CD1c-positive myeloid dendritic cell (primary cell): ENCODE measurements at regions not wholly inside any gene's neighbourhood (a gene's known extent, or its start where the extent isn't known, plus 50 kb on each side); places are given as distances from the start of the nearest gene placed in this dataset.

Source experiments
- DNase-seq: peaks from one replicate; pipeline ENCODE4 v3.0.0-alpha.2; 2016; ENCODE audit errors: extremely low spot score

DNA sequence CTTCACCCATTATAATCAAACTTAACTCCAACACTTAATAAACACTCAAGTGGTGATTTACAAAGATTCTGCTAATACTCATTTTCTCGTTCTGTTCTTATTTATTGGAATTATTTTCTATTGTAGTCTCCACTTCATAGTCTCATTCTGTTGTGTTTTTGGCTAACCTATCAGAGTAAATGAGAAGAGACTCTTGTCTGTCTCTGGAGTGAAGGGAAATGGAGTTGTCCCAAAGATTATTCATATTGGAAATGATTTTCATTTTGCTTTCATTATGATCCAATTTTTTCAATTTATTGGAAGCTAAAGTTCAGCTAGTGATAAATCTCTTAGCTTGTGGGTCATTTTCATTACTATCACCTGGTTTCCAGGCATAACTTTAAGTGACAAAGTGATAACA, 454.9 kb upstream of the JAG1 start:
- DNase-seq: no peak

DNA sequence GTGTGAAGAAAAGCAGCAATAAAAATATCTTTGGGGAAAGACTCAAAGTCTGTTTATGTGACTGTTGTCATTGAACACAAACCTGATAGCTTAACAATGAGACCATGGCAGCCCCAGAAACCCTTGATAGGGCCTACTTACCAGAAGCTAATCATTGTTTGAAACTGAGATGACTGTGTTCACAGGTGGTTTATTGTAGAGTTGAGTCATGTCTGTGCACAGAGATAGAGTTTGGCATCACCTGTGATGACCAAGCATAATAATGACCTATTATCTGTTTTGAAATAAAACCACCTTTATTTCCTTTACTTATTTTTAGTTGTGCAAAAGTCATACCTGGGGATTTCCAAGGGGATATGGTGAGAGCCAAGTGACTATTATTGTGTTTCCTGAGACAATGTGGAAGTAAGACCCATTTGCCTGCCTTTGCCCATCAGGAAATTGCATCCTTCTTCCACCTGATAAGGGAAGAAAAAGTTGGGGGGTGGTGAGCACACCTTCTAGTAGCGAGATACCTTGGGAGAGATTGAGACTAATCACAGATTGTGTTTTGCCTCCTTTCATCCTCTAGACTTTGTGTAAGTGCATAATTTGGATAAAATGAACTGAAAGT, 456.9 kb upstream of the JAG1 start:
- no peak for DNase-seq

GRCh38 chr20:11132819-11133415, 459.1 kb upstream of the JAG1 start:
- DNase-seq: no peak

DNA sequence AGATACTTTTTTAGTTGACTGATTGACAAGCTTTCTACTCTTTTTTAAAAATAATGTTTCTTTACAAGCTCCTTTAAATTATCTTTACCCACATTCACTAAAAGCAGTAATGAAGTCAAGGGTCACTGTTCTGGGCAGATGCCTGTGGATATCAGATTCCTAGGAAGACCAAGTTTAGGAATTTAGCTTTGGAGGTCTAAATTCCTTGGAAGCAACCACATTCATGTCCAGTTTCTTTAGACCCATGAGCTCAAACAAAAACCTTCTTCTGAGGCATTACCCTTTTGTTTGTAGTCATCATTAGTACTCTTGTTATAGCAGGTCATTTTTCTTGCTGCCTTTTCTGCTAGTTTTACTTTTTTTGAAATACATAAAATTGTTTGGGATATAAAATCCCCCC, 462.9 kb upstream of the JAG1 start:
- DNase-seq: no peak

- no peak for DNase-seq
Measured at GRCh38 chr20:11137688-11138087, 463.9 kb upstream of the JAG1 start.

DNA sequence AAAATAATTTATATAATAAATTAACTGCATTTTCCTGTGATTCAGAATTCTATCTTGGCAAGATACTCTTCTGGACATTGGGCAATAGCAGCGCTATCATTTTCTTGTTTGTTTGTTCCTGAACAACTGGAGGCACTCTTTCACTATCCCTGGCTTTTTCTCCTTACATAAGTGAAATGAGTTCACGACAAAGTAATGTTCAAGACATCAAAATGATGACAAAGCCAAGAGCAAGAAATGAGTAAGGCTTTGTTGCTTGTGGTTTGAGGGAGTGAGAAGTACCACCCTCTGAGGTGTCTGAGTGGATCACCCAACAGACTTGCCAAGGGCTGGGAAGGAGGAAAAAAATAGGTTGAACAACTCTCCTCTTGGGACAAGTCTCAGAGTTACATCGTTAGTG, 466.6 kb upstream of the JAG1 start:
- DNase-seq: no peak

DNA sequence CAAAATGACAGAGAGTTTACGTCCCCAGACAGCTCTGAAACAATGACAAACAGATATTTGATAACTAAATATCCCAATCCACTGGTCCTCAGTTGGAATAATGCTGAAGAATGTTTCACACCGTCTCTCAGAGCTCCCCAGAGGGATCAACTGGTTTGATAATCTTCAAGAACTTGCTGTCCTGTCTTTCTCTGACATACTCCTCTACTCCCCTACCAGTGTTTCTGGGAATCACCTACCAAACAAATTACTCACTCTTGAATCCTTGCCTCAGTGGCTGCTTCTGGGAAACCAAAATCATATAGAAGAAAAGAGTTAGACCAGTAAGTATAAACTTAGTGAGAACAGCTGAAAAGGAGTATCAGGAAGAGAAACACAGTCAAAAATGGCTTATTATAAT, 469.7 kb upstream of the JAG1 start:
- DNase-seq: no peak

- no peak for DNase-seq
Measured at GRCh38 chr20:11144114-11144950, 470.5 kb upstream of the JAG1 start.

DNA sequence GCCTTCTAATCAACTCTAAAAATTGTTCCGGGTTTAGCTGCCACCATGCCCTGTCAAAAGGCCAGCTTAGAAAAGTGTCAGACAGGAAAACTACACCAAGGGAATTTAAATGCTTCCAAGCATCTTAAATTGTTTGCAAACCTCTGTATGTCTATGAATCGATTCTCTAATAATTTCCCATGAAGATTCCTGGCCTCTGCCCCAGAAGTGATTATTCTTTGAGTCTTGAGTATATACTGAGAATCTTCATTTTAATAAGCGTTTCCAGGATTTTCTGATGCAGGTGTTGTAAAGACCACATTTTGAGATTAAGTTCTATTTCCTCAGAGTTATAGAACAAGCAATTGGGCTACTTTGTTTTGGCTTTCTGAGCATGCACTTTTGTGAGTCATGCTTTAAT, 471.8 kb upstream of the JAG1 start:
- DNase-seq: no peak

- DNase-seq: no peak
Measured at GRCh38 chr20:11153819-11154218, 480.0 kb upstream of the JAG1 start.

DNA sequence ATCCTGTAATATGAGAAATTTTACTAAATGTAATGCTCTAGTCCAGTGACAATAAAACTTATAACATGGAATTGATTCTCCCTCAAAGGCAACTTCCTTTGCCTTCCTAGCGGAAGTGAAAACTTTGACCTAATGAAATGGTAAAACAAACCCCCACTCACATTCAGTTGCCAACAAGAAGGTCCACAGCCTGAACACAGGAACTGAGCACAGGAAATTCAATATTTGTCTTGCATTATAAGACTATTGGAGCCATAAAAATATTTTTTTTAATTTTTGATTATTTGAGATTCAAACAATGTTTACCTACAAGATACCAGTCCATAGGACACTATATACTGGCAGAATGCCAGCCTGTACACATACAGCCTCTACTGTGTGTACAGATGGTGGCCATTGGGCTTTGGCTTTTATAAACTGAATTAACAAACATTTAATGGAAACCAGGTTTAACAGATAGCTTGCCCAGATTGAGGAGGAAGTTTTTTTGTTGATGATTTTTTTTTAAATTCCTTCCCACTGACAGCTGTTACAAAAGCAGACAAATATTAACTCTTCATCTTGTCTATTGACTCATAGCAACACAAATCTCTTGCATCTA, 481.5 kb upstream of the JAG1 start:
- no peak for DNase-seq

DNA sequence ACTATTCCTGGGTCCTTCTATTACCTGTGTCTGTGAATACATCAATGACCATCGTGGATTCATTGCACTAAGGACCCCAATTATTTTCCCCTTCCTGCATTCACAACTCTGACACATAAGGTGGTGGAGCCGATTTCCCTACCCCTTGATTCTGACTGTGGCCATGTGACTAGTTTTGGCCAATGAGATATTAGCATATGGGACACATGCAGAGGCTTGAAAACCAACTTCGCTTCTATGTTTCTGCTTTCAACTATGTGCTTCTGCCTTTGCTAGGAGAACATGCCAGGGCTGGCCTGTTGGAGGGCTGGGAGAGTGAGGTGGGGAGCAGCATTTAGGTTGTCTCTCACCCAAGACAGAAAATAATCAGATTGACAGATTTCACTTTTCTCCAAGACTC, 483.1 kb upstream of the JAG1 start:
- no peak for DNase-seq

DNA sequence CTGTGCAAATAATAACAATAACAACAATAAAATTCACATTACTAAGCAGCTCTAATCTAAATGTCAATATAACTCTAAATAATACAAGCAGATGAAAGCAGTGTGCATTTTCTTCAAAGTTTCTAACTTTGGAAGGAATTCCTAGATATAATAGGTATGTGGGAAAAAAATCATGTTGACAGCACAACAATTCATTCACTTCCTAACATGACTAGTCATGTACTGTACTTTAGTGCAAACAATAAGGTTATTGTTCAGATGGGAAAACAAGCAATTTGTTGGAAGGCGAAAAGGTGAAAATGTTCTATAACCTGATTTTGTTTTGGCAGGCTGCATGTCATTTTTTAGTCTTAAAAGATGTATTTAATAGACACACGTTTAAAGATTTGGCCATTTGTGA, 484.3 kb upstream of the JAG1 start:
- no peak for DNase-seq

DNA sequence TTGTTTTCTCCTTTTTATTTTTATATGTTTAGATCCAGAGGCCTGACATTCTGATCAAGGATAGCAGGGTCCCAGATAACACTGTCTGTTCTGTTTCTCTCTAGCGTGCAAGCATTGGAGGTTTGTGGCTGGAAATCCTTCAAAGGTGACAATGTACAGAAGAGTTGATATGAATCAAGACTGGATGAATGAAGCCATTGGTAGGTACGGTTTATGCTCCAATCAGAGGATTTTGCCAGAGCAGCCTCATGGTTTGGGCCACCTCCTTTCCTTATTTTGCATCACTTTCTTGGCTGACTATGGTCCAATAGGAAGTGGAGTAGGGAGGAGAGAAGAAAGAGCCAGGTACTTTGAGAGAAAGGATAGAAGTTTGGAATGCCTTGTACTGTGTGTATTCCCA, 484.8 kb upstream of the JAG1 start:
- DNase-seq: no peak

DNA sequence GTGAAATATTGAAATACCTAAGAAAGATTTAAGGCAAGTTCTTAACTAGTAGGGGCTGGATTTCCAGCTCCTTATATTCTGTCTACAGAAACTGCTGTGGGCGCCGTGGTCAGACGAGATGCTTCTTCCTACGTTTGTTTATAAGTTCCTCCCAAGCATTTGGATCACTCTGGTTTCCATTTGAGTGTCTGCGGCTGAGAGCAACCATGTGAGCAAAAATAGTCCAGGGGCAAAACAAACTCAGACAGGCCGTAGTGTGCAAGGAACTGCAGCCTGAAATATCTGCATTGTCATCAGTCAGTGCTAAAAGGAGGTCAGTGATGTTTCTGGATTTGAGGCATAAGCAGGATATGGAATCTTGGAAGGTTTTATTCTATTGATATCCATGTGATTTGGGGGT, 485.9 kb upstream of the JAG1 start:
- DNase-seq: peak; percentile 73

DNA sequence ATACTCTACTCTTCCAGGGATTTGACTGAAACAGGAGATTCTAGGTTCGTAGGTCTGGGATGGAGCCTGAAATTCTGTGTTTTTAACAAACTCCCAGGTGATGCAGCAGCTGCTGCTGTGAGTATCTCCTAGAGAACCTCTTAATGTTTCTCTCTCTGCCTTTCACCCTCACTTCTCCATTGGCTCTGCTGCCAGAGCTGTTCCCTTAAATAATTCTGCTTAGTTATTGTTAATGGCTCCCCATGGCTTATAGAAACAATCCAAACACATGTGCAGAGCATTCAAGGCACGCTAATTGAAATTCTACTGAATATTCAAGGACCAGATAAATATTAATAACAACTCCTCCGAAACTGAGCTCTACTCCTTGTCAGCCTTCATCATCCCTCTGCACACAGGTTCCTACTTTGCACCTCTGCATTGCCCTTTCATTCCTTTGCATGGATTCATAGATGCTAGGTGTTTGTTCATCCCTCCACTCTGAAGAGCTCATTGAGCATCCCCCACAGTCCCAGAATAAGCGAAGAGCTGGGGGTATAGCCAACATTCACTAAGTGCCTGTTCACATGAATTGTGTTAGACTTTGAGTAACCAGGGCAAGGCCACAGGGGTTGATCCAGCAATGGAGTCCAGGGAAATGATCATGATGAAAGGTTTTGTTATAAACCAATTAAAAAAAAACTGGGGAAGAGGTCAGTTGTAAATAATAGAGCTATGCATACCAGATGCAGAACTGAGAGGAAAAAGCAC, 488.4 kb upstream of the JAG1 start:
- no peak for DNase-seq

GRCh38 chr20:11165789-11166188, 492.0 kb upstream of the JAG1 start:
- no peak for DNase-seq

- DNase-seq: no peak
Measured at GRCh38 chr20:11166712-11167111, 492.9 kb upstream of the JAG1 start.

GRCh38 chr20:11168026-11168425, 494.2 kb upstream of the JAG1 start:
- DNase-seq: no peak

GRCh38 chr20:11170025-11170424, 496.2 kb upstream of the JAG1 start:
- no peak for DNase-seq

DNA sequence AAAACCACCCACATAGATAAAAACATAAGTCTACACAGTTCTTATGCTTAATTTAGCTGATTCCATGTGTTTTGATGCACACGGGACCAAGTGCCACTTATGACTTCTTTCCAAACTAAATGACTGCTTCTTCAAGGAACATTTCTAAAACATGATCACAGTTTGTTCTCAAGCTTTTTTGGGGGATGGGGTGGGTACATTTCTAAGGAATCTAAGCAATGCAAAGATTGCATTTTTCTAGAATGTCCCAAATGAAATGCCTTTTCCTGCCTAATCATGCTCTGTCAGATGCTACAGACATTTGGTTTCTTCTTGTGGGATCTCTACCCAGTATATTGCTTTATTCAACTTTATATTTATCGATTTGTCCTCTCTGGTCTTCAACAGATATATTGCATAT, 496.8 kb upstream of the JAG1 start:
- DNase-seq: no peak

- no peak for DNase-seq
Measured at GRCh38 chr20:11172881-11173280, 499.1 kb upstream of the JAG1 start.
